Ishikawa (cell line): ENCODE measurements at regions not wholly inside any gene's neighbourhood (a gene's known extent, or its start where the extent isn't known, plus 50 kb on each side); places are given as distances from the start of the nearest gene placed in this dataset.

ENCODE experiments used
- CEBPB ChIP-seq: IDR thresholded peaks from 2 replicates; pipeline ENCODE4 v1.6.1; 2012
- CREB1 ChIP-seq: IDR thresholded peaks from 2 replicates; pipeline ENCODE4 v1.6.1; 2012; ENCODE audit warnings: low read depth
- EGR1 ChIP-seq: IDR thresholded peaks from 2 replicates; pipeline ENCODE4 v1.6.1; 2012
- EP300 ChIP-seq: IDR thresholded peaks from 2 replicates; pipeline ENCODE4 v1.6.1; 2012; ENCODE audit warnings: borderline replicate concordance
- NFIC ChIP-seq: IDR thresholded peaks from 2 replicates; pipeline ENCODE4 v1.6.1; 2012
- RAD21 ChIP-seq: IDR thresholded peaks from 2 replicates; pipeline ENCODE4 v1.6.1; 2012; ENCODE audit warnings: low read depth
- TAF1 ChIP-seq: IDR thresholded peaks from 2 replicates; pipeline ENCODE4 v1.6.1; 2012; ENCODE audit warnings: low read depth, mild to moderate bottlenecking
- TCF12 ChIP-seq: IDR thresholded peaks from 2 replicates; pipeline ENCODE4 v1.6.1; 2012; ENCODE audit warnings: low read depth
- TEAD4 ChIP-seq: IDR thresholded peaks from 2 replicates; pipeline ENCODE4 v1.6.1; 2012
- YY1 ChIP-seq: IDR thresholded peaks from 2 replicates; pipeline ENCODE4 v1.6.1; 2012; ENCODE audit warnings: low read depth
- ZBTB7A ChIP-seq: IDR thresholded peaks from 2 replicates; pipeline ENCODE4 v1.6.1; 2012; ENCODE audit warnings: low read depth
- TF ChIP-seq, protein P1 (sequence below): IDR thresholded peaks from 2 replicates; pipeline ENCODE4 v1.6.1; 2012
- TF ChIP-seq, protein P2 (sequence below): IDR thresholded peaks from 2 replicates; pipeline ENCODE4 v1.6.1; 2012; ENCODE audit warnings: low read depth, mild to moderate bottlenecking
- TF ChIP-seq, protein P3 (sequence below): IDR thresholded peaks from 2 replicates; pipeline ENCODE4 v1.6.1; 2012

DNA sequence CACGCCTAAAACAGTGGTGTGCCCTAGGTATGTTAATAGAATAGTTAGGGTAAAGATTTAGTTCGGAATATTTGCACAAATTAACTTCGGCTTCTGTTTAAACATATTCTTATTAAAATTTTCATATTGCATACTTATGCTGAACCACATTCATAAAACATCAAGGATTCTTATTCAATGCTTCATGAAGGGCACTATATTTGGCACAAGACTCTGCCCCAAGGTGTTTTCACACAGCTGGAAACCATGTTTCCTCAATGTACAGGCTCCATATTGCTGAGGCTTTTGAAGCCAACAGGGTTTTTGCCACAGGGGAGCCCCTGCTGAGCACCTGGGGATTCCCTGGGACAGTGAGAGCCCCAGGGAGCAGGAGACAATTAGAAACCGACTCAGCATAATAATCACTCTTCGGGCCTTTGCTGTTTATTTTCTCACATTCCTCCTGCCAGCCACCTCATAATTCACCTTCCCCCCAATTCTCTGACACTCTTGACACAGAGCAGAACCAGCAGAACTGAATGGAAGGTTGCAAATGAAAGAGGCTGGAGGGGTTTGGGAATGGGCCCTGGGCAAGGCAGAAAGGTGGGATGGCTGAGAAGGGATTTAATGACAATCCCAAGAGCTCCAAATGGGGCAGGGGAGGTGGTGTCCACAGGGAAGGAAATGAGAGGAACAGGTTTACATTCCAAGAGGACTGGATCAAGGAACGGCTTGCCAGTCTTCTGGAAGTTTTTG is 72.3 kb upstream of the POMP start:
- no peak for TF ChIP-seq CREB1
- TF ChIP-seq YY1 = no peak
- TF ChIP-seq, protein P1, sequence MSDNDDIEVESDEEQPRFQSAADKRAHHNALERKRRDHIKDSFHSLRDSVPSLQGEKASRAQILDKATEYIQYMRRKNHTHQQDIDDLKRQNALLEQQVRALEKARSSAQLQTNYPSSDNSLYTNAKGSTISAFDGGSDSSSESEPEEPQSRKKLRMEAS = no peak
- TF ChIP-seq EGR1 = no peak
- TF ChIP-seq TAF1 = no peak
- no peak for TF ChIP-seq TCF12
- no peak for TF ChIP-seq EP300
- TF ChIP-seq RAD21 = no peak
- TF ChIP-seq, protein P2, sequence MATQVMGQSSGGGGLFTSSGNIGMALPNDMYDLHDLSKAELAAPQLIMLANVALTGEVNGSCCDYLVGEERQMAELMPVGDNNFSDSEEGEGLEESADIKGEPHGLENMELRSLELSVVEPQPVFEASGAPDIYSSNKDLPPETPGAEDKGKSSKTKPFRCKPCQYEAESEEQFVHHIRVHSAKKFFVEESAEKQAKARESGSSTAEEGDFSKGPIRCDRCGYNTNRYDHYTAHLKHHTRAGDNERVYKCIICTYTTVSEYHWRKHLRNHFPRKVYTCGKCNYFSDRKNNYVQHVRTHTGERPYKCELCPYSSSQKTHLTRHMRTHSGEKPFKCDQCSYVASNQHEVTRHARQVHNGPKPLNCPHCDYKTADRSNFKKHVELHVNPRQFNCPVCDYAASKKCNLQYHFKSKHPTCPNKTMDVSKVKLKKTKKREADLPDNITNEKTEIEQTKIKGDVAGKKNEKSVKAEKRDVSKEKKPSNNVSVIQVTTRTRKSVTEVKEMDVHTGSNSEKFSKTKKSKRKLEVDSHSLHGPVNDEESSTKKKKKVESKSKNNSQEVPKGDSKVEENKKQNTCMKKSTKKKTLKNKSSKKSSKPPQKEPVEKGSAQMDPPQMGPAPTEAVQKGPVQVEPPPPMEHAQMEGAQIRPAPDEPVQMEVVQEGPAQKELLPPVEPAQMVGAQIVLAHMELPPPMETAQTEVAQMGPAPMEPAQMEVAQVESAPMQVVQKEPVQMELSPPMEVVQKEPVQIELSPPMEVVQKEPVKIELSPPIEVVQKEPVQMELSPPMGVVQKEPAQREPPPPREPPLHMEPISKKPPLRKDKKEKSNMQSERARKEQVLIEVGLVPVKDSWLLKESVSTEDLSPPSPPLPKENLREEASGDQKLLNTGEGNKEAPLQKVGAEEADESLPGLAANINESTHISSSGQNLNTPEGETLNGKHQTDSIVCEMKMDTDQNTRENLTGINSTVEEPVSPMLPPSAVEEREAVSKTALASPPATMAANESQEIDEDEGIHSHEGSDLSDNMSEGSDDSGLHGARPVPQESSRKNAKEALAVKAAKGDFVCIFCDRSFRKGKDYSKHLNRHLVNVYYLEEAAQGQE = no peak
- TF ChIP-seq TEAD4 = no peak
- no peak for TF ChIP-seq CEBPB
- no peak for TF ChIP-seq ZBTB7A
- TF ChIP-seq NFIC = no peak
- TF ChIP-seq, protein P3, sequence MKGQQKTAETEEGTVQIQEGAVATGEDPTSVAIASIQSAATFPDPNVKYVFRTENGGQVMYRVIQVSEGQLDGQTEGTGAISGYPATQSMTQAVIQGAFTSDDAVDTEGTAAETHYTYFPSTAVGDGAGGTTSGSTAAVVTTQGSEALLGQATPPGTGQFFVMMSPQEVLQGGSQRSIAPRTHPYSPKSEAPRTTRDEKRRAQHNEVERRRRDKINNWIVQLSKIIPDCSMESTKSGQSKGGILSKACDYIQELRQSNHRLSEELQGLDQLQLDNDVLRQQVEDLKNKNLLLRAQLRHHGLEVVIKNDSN = no peak
